KMS-11 (cell line): ENCODE measurements at regions not wholly inside any gene's neighbourhood (a gene's known extent, or its start where the extent isn't known, plus 50 kb on each side); places are given as distances from the start of the nearest gene placed in this dataset.

Experiments used
- H2AFZ ChIP-seq: fragments of 200-600 bp; sonication (generic); 2 replicates; pipeline ENCODE4 v1.6.1; 2016; ENCODE audit warnings: antibody characterized with exemption, mixed run types, low read depth
- H3K27ac ChIP-seq: fragments of 200-600 bp; sonication (generic); 2 replicates; pipeline ENCODE4 v1.6.1; 2016; ENCODE audit warnings: mild to moderate bottlenecking, mixed run types
- H3K27me3 ChIP-seq: fragments of 200-600 bp; sonication (generic); 2 replicates; pipeline ENCODE4 v1.6.1; 2017; ENCODE audit warnings: mild to moderate bottlenecking, low read depth, mixed run types, moderate library complexity; ENCODE audit not compliant: insufficient read depth
- H3K36me3 ChIP-seq: fragments of 200-600 bp; sonication (generic); 2 replicates; pipeline ENCODE4 v1.6.1; 2017; ENCODE audit warnings: mild to moderate bottlenecking, mixed run types; ENCODE audit not compliant: insufficient read depth
- H3K4me1 ChIP-seq: fragments of 200-600 bp; sonication (generic); 2 replicates; pipeline ENCODE4 v1.6.1; 2016; ENCODE audit warnings: mild to moderate bottlenecking, low read depth, mixed run types; ENCODE audit not compliant: poor library complexity, severe bottlenecking
- H3K4me2 ChIP-seq: fragments of 200-600 bp; sonication (generic); 2 replicates; pipeline ENCODE4 v1.7.0; 2016; ENCODE audit warnings: mild to moderate bottlenecking, mixed run types
- H3K4me3 ChIP-seq: fragments of 200-600 bp; sonication (generic); IDR thresholded peaks from 2 replicates; pipeline ENCODE4 v1.6.1; 2017; ENCODE audit warnings: low read depth, low read length, mixed read lengths; ENCODE audit not compliant: insufficient read depth
- H3K79me2 ChIP-seq: fragments of 200-600 bp; sonication (generic); 2 replicates; pipeline ENCODE4 v1.6.1; 2016; ENCODE audit warnings: low read depth, mixed run types; ENCODE audit not compliant: insufficient read depth
- H3K9ac ChIP-seq: fragments of 200-600 bp; sonication (generic); 2 replicates; pipeline ENCODE4 v1.6.1; 2016; ENCODE audit warnings: mild to moderate bottlenecking, mixed run types
- H4K20me1 ChIP-seq: fragments of 200-600 bp; sonication (generic); 2 replicates; pipeline ENCODE4 v1.6.1; 2016; ENCODE audit warnings: mild to moderate bottlenecking, mixed run types; ENCODE audit not compliant: insufficient read depth
- TF ChIP-seq, protein P1 (sequence below): fragments of 200-600 bp; sonication (generic); conservative IDR thresholded peaks from 2 replicates; pipeline ENCODE4 v1.6.1; 2017; ENCODE audit warnings: low read depth, mild to moderate bottlenecking, antibody characterized with exemption, low read length, moderate library complexity, mixed read lengths

DNA sequence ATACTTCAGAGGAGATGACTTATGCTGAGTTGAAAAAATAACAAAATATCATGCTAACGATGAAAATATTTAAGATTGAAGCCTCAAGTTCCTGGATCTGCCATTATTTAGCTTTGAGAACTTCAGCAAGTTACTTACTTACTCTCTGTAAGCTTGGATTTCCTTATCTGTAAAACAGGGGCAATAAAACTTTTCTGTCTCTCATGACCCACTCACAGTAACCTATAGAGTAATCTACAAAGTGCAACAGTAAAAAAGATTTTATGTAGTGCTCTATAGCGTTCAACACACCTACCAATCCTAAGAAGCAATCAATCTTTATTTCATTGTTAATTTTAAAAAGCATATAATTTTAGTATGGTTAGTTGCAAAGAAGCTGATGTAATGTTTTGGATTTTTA, 478.6 kb downstream of the ZIC1 start:
- TF ChIP-seq, protein P1, sequence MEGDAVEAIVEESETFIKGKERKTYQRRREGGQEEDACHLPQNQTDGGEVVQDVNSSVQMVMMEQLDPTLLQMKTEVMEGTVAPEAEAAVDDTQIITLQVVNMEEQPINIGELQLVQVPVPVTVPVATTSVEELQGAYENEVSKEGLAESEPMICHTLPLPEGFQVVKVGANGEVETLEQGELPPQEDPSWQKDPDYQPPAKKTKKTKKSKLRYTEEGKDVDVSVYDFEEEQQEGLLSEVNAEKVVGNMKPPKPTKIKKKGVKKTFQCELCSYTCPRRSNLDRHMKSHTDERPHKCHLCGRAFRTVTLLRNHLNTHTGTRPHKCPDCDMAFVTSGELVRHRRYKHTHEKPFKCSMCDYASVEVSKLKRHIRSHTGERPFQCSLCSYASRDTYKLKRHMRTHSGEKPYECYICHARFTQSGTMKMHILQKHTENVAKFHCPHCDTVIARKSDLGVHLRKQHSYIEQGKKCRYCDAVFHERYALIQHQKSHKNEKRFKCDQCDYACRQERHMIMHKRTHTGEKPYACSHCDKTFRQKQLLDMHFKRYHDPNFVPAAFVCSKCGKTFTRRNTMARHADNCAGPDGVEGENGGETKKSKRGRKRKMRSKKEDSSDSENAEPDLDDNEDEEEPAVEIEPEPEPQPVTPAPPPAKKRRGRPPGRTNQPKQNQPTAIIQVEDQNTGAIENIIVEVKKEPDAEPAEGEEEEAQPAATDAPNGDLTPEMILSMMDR = no peak
- no peak overlapping the region for H3K27ac ChIP-seq
- no peaks in the 10 kb centered on the region for H3K79me2 ChIP-seq
- no peaks in the 10 kb centered on the region for H4K20me1 ChIP-seq
- no peak overlapping the region for H3K9ac ChIP-seq
- H3K4me2 ChIP-seq = no peak overlapping the region
- H3K36me3 ChIP-seq = no peaks in the 10 kb centered on the region
- H3K4me1 ChIP-seq = no peaks in the 10 kb centered on the region
- H3K27me3 ChIP-seq = no peaks in the 10 kb centered on the region
- no peak overlapping the region for H2AFZ ChIP-seq
- H3K4me3 ChIP-seq = no peak overlapping the region

DNA sequence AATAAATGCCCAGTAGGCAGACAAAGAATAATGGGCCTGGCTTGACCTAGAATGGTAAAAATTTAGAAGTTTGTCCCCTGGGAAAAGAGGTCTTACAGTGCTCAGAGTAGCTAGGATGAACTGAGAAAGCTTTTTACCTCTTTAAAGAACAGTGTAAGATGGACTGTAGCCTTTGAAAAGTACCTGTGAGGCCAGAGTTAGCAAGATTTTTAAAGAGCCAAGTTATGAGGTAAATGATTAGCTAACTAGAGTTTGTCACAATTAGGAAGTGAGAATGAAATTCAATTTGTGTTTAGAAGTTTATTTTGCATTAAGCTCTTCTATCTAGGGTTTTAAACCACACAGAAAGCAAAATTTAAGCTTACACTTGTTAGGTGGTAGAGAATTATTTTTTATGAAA, 480.9 kb downstream of the ZIC1 start:
- H4K20me1 ChIP-seq = no peaks in the 10 kb centered on the region
- no peaks in the 10 kb centered on the region for H3K36me3 ChIP-seq
- no peak overlapping the region for H3K4me2 ChIP-seq
- H3K9ac ChIP-seq = no peak overlapping the region
- H3K4me1 ChIP-seq = no peaks in the 10 kb centered on the region
- TF ChIP-seq, protein P1 = no peak
- no peaks in the 10 kb centered on the region for H3K27me3 ChIP-seq
- no peak overlapping the region for H2AFZ ChIP-seq
- H3K79me2 ChIP-seq = no peaks in the 10 kb centered on the region
- no peak overlapping the region for H3K27ac ChIP-seq
- H3K4me3 ChIP-seq = no peak overlapping the region

DNA sequence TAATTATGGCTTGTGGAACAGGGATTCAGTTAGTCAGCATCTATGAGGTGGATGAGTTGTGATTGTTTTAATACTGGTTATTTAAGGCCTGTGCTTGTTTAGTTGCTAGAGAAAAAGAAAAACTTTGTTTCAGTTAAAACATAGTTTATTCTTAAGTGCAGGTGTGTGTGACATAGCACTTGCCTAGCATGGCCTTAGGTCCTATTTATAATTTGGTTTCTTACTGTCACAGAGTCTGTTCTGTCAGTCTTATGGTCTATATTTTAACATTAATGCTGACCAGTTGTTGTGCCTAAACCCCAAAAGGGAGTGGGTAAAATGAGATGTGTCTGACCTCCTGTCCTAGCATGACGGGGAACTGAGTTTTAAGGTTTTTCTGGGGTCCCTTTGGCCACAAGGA, 486.3 kb downstream of the ZIC1 start:
- Histone ChIP-seq H3K36me3 (no peaks in the 10 kb centered on the region), H3K4me2 (no peak overlapping the region), H2AFZ (no peak overlapping the region), H4K20me1 (no peaks in the 10 kb centered on the region), H3K79me2 (no peaks in the 10 kb centered on the region), H3K9ac (no peak overlapping the region), H3K4me1 (no peaks in the 10 kb centered on the region), H3K4me3 (no peak overlapping the region), H3K27ac (no peak overlapping the region), H3K27me3 (no peaks in the 10 kb centered on the region)
- TF ChIP-seq, protein P1 = no peak

DNA sequence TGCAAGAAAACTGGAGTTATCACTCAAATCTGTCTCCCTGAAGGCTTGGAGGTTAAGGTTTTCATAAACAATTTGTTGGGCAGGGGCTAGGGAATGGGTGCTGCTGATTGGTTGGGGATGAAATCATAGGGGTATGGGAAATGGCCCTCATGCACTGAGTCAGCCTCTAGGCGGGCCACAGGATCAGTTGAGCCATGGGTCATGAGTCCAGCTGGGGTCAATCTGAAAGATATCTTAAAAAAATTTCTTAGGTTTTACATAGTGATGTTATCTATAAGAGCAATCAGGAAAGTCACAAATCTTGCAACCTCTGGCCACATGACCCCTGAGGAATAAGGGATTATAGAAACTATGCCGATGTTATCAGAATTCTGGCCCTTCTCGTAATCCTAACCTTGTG, 491.7 kb downstream of the ZIC1 start:
- Histone ChIP-seq H2AFZ (no peak overlapping the region), H3K79me2 (no peaks in the 10 kb centered on the region), H3K36me3 (no peaks in the 10 kb centered on the region), H3K4me3 (no peak overlapping the region), H3K4me1 (no peaks in the 10 kb centered on the region), H4K20me1 (no peaks in the 10 kb centered on the region), H3K27ac (no peak overlapping the region), H3K27me3 (no peaks in the 10 kb centered on the region), H3K9ac (no peak overlapping the region), H3K4me2 (no peak overlapping the region)
- TF ChIP-seq, protein P1 = no peak

DNA sequence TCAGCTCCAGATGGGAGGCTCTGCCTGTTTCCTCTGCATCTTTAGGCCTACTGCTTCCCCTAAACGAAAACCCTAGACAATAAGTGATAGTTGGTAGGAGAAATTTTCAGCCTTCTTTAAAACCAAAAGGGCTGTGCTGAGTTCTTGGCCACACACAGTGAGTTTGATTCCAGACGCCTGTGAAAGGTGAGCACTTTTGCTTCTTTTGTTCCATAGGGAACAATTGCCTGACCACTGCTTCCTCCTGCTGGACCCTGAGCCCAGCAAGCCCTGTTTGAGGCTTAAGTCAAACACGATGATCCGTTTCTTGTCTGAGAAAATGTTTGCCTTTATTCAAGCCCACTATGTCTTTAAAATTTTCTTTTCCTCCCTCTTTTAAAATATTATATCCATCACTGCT, 493.9 kb downstream of the ZIC1 start:
- Histone ChIP-seq H3K27me3 (no peaks in the 10 kb centered on the region), H2AFZ (no peak overlapping the region), H3K36me3 (no peaks in the 10 kb centered on the region), H3K4me2 (no peak overlapping the region), H3K9ac (no peak overlapping the region), H3K79me2 (no peaks in the 10 kb centered on the region), H3K4me3 (no peak overlapping the region), H4K20me1 (no peaks in the 10 kb centered on the region), H3K4me1 (no peaks in the 10 kb centered on the region), H3K27ac (no peak overlapping the region)
- TF ChIP-seq, protein P1 = no peak
